ENCODE measurements at regions not wholly inside any gene's neighbourhood (a gene's known extent, or its start where the extent isn't known, plus 50 kb on each side); places are given as distances from the start of the nearest gene placed in this dataset.

DNA sequence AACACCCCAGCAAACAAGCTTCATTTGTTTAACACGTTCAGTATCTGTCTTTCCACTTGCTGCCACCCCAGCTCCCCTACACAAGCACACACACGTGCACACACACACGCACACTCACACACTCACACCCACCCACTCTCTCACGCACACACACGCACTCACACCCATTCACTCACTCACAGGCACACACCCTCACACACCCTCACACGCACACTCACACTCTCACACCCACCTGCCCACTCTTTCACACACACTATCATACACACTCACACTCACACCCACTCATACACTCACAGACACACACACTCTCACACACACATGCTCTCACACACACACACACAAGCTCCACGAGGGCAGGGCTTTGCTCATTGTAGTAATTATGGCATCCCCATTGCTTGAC is 378.8 kb upstream of the SULF2 start:
- Histone ChIP-seq H3K9ac (ENCODE audit: insufficient read depth, low read length, poor library complexity, severe bottlenecking) (no peak overlapping the region), H3K9me3 (replicated peaks in 1 of 2; ENCODE audit: control insufficient read depth in 1 of 2, insufficient read depth in 1 of 2, low read length in 2 of 2) (no peaks in the 10 kb centered on the region), H3K4me1 (ENCODE audit: control insufficient read depth in 1 of 2, insufficient read depth in 2 of 2, low read length in 2 of 2) (no peaks in the 10 kb centered on the region), H3K79me2 (ENCODE audit: insufficient read depth, low read length) (no peaks in the 10 kb centered on the region), H3K27ac (ENCODE audit: low read depth in 1 of 2, low read length in 2 of 2) (no peak overlapping the region), H3K36me3 (replicated peaks in 1 of 2; ENCODE audit: control insufficient read depth in 1 of 2, insufficient read depth in 2 of 2, low read length in 2 of 2) (no peaks in the 10 kb centered on the region), H4K20me1 (ENCODE audit: insufficient read depth, low read length) (no peaks in the 10 kb centered on the region), H3K4me3 (replicated peaks in 1 of 3; ENCODE audit: low read depth in 2 of 3, low read length in 3 of 3) (no peak overlapping the region), H2AFZ (ENCODE audit: insufficient read depth, low read depth, low read length, poor library complexity, severe bottlenecking) (no peak overlapping the region), H3K4me2 (replicated peaks; ENCODE audit: extremely low read depth, low read length, poor library complexity, severe bottlenecking) (no peak overlapping the region), H3K27me3 (ENCODE audit: control insufficient read depth in 2 of 2, insufficient read depth in 2 of 2, low read length in 2 of 2) (no peaks in the 10 kb centered on the region)
- TF ChIP-seq, protein P1, sequence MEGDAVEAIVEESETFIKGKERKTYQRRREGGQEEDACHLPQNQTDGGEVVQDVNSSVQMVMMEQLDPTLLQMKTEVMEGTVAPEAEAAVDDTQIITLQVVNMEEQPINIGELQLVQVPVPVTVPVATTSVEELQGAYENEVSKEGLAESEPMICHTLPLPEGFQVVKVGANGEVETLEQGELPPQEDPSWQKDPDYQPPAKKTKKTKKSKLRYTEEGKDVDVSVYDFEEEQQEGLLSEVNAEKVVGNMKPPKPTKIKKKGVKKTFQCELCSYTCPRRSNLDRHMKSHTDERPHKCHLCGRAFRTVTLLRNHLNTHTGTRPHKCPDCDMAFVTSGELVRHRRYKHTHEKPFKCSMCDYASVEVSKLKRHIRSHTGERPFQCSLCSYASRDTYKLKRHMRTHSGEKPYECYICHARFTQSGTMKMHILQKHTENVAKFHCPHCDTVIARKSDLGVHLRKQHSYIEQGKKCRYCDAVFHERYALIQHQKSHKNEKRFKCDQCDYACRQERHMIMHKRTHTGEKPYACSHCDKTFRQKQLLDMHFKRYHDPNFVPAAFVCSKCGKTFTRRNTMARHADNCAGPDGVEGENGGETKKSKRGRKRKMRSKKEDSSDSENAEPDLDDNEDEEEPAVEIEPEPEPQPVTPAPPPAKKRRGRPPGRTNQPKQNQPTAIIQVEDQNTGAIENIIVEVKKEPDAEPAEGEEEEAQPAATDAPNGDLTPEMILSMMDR (IDR thresholded peaks at IDR 0.05), result no peak
- Mint-ChIP-seq H3K27me3 (ENCODE audit: low read depth in 3 of 3) (peaks cover 1 to 9% (median 7%) of the 10 kb centered on the region in 3 donors), H3K27ac (no peak overlapping the region), H3K9me3 (no peaks in the 10 kb centered on the region), H3K4me3 (no peak overlapping the region), H3K36me3 (no peaks in the 10 kb centered on the region), H3K4me1 (no peaks in the 10 kb centered on the region)
- 87% methylated on average over 7 of the region's 7 CpGs for WGBS (ENCODE audit: insufficient coverage)
- intact Hi-C loops (cut with micrococcal nuclease), result no loop called here
- DNase-seq, result no peak

DNA sequence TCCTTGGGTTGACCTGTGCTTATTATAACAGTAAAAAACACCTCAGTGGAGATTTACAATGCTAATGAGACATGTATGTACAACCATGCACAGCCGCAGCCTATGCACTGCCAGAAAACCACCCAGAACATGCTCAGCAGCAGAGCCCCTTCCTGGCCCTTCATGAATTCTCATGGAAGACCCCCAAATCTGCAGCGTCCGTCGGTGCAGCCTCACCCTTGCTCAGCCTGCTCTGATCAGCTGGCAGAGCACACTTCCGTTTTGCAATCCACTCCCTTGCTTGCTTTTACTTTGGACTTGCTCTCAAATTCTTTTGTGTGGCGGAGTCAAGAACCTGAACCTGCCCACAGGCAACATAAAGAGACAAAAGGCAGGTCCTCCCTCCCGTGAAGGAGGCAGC is 378.2 kb upstream of the SULF2 start:
- peaks cover 1 to 9% (median 7%) of the 10 kb centered on the region in 3 donors for H3K27me3 Mint-ChIP-seq (ENCODE audit: low read depth in 3 of 3)

More for the DNA sequence above, 378.2 kb upstream of the SULF2 start:
- H3K4me2 ChIP-seq (replicated peaks; ENCODE audit: extremely low read depth, low read length, poor library complexity, severe bottlenecking), result no peak overlapping the region
- intact Hi-C loops (cut with micrococcal nuclease), result no loop called here
- no peaks in the 10 kb centered on the region for H3K27me3 ChIP-seq (ENCODE audit: control insufficient read depth in 2 of 2, insufficient read depth in 2 of 2, low read length in 2 of 2)
- Mint-ChIP-seq H3K9me3 (no peaks in the 10 kb centered on the region), H3K36me3 (no peaks in the 10 kb centered on the region), H3K4me3 (no peak overlapping the region), H3K4me1 (no peaks in the 10 kb centered on the region), H3K27ac (no peak overlapping the region)
- no peaks in the 10 kb centered on the region for H3K9me3 ChIP-seq (replicated peaks in 1 of 2; ENCODE audit: control insufficient read depth in 1 of 2, insufficient read depth in 1 of 2, low read length in 2 of 2)
- no peak overlapping the region for H3K4me3 ChIP-seq (replicated peaks in 1 of 3; ENCODE audit: low read depth in 2 of 3, low read length in 3 of 3)
- no peak overlapping the region for H3K27ac ChIP-seq (ENCODE audit: low read depth in 1 of 2, low read length in 2 of 2)
- 58% methylated on average over 7 of the region's 7 CpGs for WGBS (ENCODE audit: insufficient coverage)
- H3K79me2 ChIP-seq (ENCODE audit: insufficient read depth, low read length), result no peaks in the 10 kb centered on the region
- H2AFZ ChIP-seq (ENCODE audit: insufficient read depth, low read depth, low read length, poor library complexity, severe bottlenecking), result no peak overlapping the region
- H3K4me1 ChIP-seq (ENCODE audit: control insufficient read depth in 1 of 2, insufficient read depth in 2 of 2, low read length in 2 of 2), result no peaks in the 10 kb centered on the region
- DNase-seq, result no peak
- no peak overlapping the region for H3K9ac ChIP-seq (ENCODE audit: insufficient read depth, low read length, poor library complexity, severe bottlenecking)
- no peaks in the 10 kb centered on the region for H3K36me3 ChIP-seq (replicated peaks in 1 of 2; ENCODE audit: control insufficient read depth in 1 of 2, insufficient read depth in 2 of 2, low read length in 2 of 2)
- TF ChIP-seq, protein P1 (IDR thresholded peaks at IDR 0.05), result no peak
- no peaks in the 10 kb centered on the region for H4K20me1 ChIP-seq (ENCODE audit: insufficient read depth, low read length)

Data from CD14-positive monocyte (primary cell).